ENCODE measurements at regions not wholly inside any gene's neighbourhood (a gene's known extent, or its start where the extent isn't known, plus 50 kb on each side); places are given as distances from the start of the nearest gene placed in this dataset.
"Not testable (repeated sequence)": the region's sequence is repeated elsewhere in the genome, so short reads cannot be mapped to it uniquely, and the experiment has no call there.

DNA sequence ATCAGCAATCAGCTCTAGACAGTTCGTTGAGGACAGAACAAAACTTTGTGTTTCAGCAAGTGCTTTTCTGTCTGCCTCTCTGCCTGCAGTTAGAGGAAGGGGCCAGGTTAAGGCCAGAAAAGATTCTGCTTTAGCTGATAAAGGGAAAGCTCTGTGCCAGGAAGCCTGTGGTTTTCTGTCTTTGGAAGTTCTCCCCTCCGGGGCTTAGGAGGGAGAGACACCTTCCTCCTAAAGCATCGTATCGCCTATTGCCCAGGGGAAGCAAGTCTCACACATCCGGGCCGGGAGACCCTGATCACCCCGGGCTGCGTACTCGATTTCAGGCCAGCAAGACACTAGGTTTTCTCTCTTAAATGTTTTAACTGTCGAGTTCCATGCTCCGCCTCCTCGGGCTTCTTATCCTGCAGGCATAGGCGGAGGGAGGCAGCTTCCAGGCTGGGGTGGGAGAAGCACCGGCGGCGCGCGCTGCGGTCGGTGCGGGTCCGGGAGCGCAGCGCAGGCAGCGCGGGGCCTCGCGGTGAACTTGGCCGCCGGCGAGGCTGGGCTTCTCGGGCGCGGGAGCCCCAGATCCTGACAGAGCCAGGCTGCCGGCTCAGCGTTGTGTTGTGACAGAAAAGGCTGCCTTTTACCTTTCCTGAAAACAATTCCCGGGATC is 245.4 kb downstream of the BCL2L11 start:
- H3K27me3 ChIP-seq (ENCODE audit: insufficient read depth, low read length, poor library complexity); H4K20me1 ChIP-seq (ENCODE audit: insufficient read depth, low read length); H3K27ac ChIP-seq (ENCODE audit: low read length); H3K4me3 ChIP-seq (ENCODE audit: low read depth in 1 of 2, low read length in 2 of 2); ATAC-seq (ENCODE audit: insufficient read depth, low read depth); DNase-seq; H3K4me2 ChIP-seq (ENCODE audit: insufficient read depth, low read length); H3K4me1 ChIP-seq (ENCODE audit: insufficient read depth, low read length); H3K36me3 ChIP-seq (ENCODE audit: insufficient read depth, low read length); H3K9me3 ChIP-seq (ENCODE audit: insufficient read depth, low read length, severe bottlenecking); H3K79me2 ChIP-seq (ENCODE audit: insufficient read depth, low read length); H3K9ac ChIP-seq (ENCODE audit: low read depth, low read length); H2AFZ ChIP-seq (ENCODE audit: low read depth, low read length): not testable (repeated sequence)

DNA sequence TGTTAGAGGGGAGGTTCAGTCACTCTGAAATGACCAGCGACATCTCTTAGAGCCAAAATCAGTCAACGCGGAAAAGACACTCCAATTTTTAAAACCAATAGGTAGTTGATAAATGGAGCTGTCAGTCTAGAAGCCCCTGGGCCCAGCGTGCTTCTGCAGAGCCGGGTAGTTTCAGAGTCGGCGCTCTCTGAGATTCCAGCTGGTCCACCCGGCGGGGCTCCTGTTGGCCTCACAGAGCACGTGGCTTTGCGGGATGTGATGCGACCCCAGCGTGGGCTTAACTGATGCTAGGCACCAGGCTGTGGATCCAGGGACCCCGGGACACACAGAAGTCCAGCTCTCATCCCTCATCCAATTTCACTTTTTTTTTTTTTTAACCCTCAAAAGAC is 245.9 kb downstream of the BCL2L11 start:
- not testable (repeated sequence) for H3K4me1 ChIP-seq (ENCODE audit: insufficient read depth, low read length); H4K20me1 ChIP-seq (ENCODE audit: insufficient read depth, low read length); ATAC-seq (ENCODE audit: insufficient read depth, low read depth); H3K4me3 ChIP-seq (ENCODE audit: low read depth in 1 of 2, low read length in 2 of 2); H3K27ac ChIP-seq (ENCODE audit: low read length); H3K9me3 ChIP-seq (ENCODE audit: insufficient read depth, low read length, severe bottlenecking); DNase-seq; H3K27me3 ChIP-seq (ENCODE audit: insufficient read depth, low read length, poor library complexity); H3K9ac ChIP-seq (ENCODE audit: low read depth, low read length); H2AFZ ChIP-seq (ENCODE audit: low read depth, low read length); H3K79me2 ChIP-seq (ENCODE audit: insufficient read depth, low read length); H3K36me3 ChIP-seq (ENCODE audit: insufficient read depth, low read length); H3K4me2 ChIP-seq (ENCODE audit: insufficient read depth, low read length)

DNA sequence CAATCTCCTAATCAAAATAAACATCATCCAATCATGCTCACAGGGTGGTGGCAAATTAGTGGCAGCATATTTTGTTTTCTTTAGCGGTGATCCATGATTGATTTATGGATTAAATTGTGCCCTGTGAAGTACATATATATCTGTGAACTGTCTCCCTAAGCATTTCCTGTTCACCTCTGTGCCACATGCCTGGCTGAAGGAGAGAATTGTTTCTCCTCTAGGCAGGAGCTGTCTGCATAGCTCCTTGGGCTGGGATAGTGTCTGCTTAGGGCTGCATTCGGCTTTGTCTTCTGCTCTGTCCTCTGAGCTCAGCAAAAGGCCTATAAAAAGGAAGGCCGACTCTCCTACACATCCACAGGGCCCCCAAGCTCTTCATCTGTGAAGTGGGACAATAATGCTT is 246.4 kb downstream of the BCL2L11 start:
- not testable (repeated sequence) for H3K79me2 ChIP-seq (ENCODE audit: insufficient read depth, low read length); ATAC-seq (ENCODE audit: insufficient read depth, low read depth); H2AFZ ChIP-seq (ENCODE audit: low read depth, low read length); H3K4me2 ChIP-seq (ENCODE audit: insufficient read depth, low read length); H3K4me3 ChIP-seq (ENCODE audit: low read depth in 1 of 2, low read length in 2 of 2); H3K27ac ChIP-seq (ENCODE audit: low read length); H3K4me1 ChIP-seq (ENCODE audit: insufficient read depth, low read length); H3K9ac ChIP-seq (ENCODE audit: low read depth, low read length); DNase-seq; H4K20me1 ChIP-seq (ENCODE audit: insufficient read depth, low read length); H3K36me3 ChIP-seq (ENCODE audit: insufficient read depth, low read length); H3K27me3 ChIP-seq (ENCODE audit: insufficient read depth, low read length, poor library complexity); H3K9me3 ChIP-seq (ENCODE audit: insufficient read depth, low read length, severe bottlenecking)

DNA sequence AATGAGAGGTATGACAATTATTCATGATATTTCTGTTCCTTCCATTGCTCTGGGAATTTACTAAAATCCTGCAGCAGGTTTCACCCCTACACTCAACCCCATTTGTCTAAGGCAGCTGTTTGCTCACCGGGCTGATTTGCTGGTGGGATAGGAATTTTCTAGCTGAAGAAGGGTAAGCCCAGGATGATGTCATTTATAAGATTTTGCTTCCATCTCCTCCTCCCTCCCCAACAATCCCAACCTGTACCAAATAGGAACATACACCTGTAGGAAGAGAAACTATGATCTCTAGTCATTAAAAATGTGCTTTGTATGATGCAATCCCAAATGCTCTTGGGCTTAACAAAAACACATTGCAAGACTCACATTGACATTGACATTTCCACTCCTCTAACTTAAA is 247.2 kb downstream of the BCL2L11 start:
- H3K27me3 ChIP-seq (ENCODE audit: insufficient read depth, low read length, poor library complexity); H3K27ac ChIP-seq (ENCODE audit: low read length); H3K9me3 ChIP-seq (ENCODE audit: insufficient read depth, low read length, severe bottlenecking); H3K9ac ChIP-seq (ENCODE audit: low read depth, low read length); H3K79me2 ChIP-seq (ENCODE audit: insufficient read depth, low read length); H2AFZ ChIP-seq (ENCODE audit: low read depth, low read length); H3K4me1 ChIP-seq (ENCODE audit: insufficient read depth, low read length); DNase-seq; H4K20me1 ChIP-seq (ENCODE audit: insufficient read depth, low read length); H3K36me3 ChIP-seq (ENCODE audit: insufficient read depth, low read length); H3K4me3 ChIP-seq (ENCODE audit: low read depth in 1 of 2, low read length in 2 of 2); H3K4me2 ChIP-seq (ENCODE audit: insufficient read depth, low read length); ATAC-seq (ENCODE audit: insufficient read depth, low read depth): not testable (repeated sequence)

DNA sequence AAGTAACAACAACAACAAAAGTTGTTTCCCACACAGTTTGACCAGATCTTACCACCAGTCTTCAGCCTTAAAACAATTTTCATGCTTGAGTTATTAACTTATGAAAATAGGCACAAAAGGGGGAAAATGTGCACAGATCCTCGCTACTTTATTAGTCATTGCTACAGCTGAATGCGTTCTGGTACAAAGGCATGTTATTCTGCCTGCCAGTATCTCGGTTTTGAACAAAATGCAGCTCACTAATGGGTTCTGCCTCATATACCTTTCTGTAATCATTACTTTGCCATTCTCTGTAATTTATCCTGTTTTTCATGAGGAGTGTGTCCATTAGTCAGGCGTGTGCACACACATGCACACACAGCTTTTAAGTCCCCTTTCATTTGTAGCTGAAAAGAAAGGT is 247.6 kb downstream of the BCL2L11 start:
- not testable (repeated sequence) for ATAC-seq (ENCODE audit: insufficient read depth, low read depth); H3K36me3 ChIP-seq (ENCODE audit: insufficient read depth, low read length); H3K9me3 ChIP-seq (ENCODE audit: insufficient read depth, low read length, severe bottlenecking); H3K4me3 ChIP-seq (ENCODE audit: low read depth in 1 of 2, low read length in 2 of 2); H3K27ac ChIP-seq (ENCODE audit: low read length); H4K20me1 ChIP-seq (ENCODE audit: insufficient read depth, low read length); H3K79me2 ChIP-seq (ENCODE audit: insufficient read depth, low read length); H3K4me1 ChIP-seq (ENCODE audit: insufficient read depth, low read length); H3K27me3 ChIP-seq (ENCODE audit: insufficient read depth, low read length, poor library complexity); H3K9ac ChIP-seq (ENCODE audit: low read depth, low read length); DNase-seq; H3K4me2 ChIP-seq (ENCODE audit: insufficient read depth, low read length); H2AFZ ChIP-seq (ENCODE audit: low read depth, low read length)

DNA sequence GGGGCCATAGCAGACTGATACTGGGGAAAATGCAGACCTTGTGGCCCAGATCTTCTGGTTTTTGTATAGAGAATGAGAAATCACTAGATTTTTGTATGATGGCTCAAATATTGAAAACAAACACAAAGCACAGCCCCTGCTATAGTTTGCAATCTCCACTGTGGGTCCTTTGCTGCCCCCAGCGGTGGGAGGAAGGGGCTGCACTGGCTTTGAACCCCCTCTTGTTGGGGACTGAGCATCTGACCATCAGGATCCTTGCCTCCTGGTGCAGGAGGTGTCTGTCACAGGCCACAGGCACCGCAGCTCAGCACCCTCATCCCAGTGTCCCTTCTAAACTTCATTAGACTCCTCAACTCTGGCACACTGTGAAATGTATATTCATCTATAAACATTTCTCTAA is 252.3 kb downstream of the BCL2L11 start:
- H3K27me3 ChIP-seq (ENCODE audit: insufficient read depth, low read length, poor library complexity); ATAC-seq (ENCODE audit: insufficient read depth, low read depth); H3K9ac ChIP-seq (ENCODE audit: low read depth, low read length); H3K27ac ChIP-seq (ENCODE audit: low read length); H3K4me3 ChIP-seq (ENCODE audit: low read depth in 1 of 2, low read length in 2 of 2); DNase-seq; H3K4me1 ChIP-seq (ENCODE audit: insufficient read depth, low read length); H3K79me2 ChIP-seq (ENCODE audit: insufficient read depth, low read length); H3K4me2 ChIP-seq (ENCODE audit: insufficient read depth, low read length); H3K36me3 ChIP-seq (ENCODE audit: insufficient read depth, low read length); H2AFZ ChIP-seq (ENCODE audit: low read depth, low read length); H4K20me1 ChIP-seq (ENCODE audit: insufficient read depth, low read length); H3K9me3 ChIP-seq (ENCODE audit: insufficient read depth, low read length, severe bottlenecking): not testable (repeated sequence)

DNA sequence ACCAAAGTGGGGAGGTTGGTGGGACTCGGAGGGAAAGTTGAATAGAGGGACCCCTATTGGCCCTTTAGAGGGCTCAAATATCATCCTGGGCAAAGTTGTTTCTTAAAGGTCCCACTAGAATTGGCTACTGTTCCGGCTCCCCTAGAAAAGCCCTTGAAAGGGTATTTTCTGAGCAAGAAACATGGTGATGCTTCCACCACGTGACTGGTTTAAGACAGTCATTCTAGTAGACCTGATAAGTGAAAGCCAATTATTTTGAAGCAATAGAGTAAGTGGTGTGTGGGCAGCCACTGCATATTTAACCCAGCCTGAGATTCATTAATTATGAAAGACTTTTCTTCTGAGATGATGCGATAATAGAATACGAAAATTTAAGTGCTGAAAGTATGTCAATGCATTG is 253.3 kb downstream of the BCL2L11 start:
- H3K4me1 ChIP-seq (ENCODE audit: insufficient read depth, low read length); ATAC-seq (ENCODE audit: insufficient read depth, low read depth); H2AFZ ChIP-seq (ENCODE audit: low read depth, low read length); H3K9me3 ChIP-seq (ENCODE audit: insufficient read depth, low read length, severe bottlenecking); H3K27me3 ChIP-seq (ENCODE audit: insufficient read depth, low read length, poor library complexity); H3K4me2 ChIP-seq (ENCODE audit: insufficient read depth, low read length); H4K20me1 ChIP-seq (ENCODE audit: insufficient read depth, low read length); H3K79me2 ChIP-seq (ENCODE audit: insufficient read depth, low read length); H3K9ac ChIP-seq (ENCODE audit: low read depth, low read length); H3K36me3 ChIP-seq (ENCODE audit: insufficient read depth, low read length); H3K27ac ChIP-seq (ENCODE audit: low read length); H3K4me3 ChIP-seq (ENCODE audit: low read depth in 1 of 2, low read length in 2 of 2); DNase-seq: not testable (repeated sequence)

DNA sequence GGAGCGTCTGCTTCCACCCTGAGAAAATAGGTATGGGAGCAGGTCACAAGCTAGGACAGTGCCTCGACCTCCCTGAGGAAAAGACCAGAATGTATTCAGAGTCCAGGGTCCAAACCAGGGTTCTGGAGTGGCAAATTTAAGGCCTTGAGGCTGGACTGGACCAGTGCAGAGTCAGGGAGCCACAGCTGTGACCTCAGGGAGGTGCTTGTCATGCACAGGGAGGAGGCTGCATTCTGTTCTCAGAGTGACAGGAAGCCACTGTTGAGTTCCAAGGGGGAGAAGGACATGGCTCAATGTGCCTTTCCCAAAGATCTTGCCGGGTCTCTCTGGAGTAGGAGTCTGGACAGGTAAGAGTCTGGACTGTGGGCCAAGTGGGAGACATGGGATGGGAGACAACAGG is 254.0 kb downstream of the BCL2L11 start:
- DNase-seq; H3K79me2 ChIP-seq (ENCODE audit: insufficient read depth, low read length); H3K36me3 ChIP-seq (ENCODE audit: insufficient read depth, low read length); H3K27me3 ChIP-seq (ENCODE audit: insufficient read depth, low read length, poor library complexity); H3K4me1 ChIP-seq (ENCODE audit: insufficient read depth, low read length); H3K4me3 ChIP-seq (ENCODE audit: low read depth in 1 of 2, low read length in 2 of 2); H3K4me2 ChIP-seq (ENCODE audit: insufficient read depth, low read length); H3K9me3 ChIP-seq (ENCODE audit: insufficient read depth, low read length, severe bottlenecking); ATAC-seq (ENCODE audit: insufficient read depth, low read depth); H3K27ac ChIP-seq (ENCODE audit: low read length); H4K20me1 ChIP-seq (ENCODE audit: insufficient read depth, low read length); H2AFZ ChIP-seq (ENCODE audit: low read depth, low read length); H3K9ac ChIP-seq (ENCODE audit: low read depth, low read length): not testable (repeated sequence)
